ENCODE measurements at regions not wholly inside any gene's neighbourhood (a gene's known extent, or its start where the extent isn't known, plus 50 kb on each side); places are given as distances from the start of the nearest gene placed in this dataset.

DNA sequence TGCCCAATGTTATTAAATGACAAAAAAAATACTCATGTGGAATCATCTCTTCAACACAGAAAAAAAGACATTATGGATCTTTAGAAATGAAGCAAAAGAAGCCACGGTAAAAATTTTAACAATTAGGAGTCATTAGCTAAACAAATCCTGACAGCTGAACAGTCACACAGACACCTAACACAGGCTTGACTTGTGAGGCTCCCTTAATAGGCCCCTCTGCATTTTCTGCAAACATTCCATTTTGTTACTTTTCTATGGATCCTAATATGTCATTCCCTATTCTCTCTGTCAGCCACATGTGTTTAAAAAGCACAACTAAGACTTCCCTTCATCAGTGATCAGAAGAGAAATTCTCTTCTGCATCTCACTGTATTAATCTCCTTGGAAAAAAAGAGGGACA lies 1331.5 kb downstream of the CDH8 start (continued):
- TF ChIP-seq, protein P1, sequence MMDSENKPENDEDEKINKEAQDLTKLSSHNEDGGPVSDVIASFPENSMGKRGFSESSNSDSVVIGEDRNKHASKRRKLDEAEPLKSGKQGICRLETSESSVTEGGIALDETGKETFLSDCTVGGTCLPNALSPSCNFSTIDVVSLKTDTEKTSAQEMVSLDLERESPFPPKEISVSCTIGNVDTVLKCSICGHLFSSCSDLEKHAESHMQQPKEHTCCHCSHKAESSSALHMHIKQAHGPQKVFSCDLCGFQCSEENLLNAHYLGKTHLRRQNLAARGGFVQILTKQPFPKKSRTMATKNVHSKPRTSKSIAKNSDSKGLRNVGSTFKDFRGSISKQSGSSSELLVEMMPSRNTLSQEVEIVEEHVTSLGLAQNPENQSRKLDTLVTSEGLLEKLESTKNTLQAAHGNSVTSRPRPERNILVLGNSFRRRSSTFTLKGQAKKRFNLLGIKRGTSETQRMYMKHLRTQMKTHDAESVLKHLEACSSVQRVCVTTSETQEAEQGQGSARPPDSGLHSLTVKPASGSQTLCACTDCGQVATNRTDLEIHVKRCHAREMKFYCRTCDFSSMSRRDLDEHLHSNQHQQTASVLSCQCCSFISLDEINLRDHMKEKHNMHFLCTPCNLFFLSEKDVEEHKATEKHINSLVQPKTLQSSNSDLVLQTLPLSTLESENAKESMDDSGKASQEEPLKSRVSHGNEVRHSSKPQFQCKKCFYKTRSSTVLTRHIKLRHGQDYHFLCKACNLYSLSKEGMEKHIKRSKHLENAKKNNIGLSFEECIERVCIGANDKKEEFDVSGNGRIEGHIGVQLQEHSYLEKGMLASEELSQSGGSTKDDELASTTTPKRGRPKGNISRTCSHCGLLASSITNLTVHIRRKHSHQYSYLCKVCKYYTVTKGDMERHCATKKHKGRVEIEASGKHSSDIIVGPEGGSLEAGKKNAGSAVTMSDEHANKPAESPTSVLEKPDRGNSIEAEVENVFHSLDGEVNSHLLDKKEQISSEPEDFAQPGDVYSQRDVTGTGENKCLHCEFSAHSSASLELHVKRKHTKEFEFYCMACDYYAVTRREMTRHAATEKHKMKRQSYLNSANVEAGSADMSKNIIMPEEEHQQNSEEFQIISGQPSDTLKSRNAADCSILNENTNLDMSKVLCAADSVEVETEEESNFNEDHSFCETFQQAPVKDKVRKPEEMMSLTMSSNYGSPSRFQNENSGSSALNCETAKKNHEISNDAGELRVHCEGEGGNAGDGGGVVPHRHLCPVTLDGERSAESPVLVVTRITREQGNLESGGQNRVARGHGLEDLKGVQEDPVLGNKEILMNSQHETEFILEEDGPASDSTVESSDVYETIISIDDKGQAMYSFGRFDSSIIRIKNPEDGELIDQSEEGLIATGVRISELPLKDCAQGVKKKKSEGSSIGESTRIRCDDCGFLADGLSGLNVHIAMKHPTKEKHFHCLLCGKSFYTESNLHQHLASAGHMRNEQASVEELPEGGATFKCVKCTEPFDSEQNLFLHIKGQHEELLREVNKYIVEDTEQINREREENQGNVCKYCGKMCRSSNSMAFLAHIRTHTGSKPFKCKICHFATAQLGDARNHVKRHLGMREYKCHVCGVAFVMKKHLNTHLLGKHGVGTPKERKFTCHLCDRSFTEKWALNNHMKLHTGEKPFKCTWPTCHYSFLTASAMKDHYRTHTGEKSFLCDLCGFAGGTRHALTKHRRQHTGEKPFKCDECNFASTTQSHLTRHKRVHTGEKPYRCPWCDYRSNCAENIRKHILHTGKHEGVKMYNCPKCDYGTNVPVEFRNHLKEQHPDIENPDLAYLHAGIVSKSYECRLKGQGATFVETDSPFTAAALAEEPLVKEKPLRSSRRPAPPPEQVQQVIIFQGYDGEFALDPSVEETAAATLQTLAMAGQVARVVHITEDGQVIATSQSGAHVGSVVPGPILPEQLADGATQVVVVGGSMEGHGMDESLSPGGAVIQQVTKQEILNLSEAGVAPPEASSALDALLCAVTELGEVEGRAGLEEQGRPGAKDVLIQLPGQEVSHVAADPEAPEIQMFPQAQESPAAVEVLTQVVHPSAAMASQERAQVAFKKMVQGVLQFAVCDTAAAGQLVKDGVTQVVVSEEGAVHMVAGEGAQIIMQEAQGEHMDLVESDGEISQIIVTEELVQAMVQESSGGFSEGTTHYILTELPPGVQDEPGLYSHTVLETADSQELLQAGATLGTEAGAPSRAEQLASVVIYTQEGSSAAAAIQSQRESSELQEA (IDR thresholded peaks at IDR 0.05; ENCODE audit: low read depth), result no peak
- TF ChIP-seq THRAP3 (IDR thresholded peaks at IDR 0.05; ENCODE audit: borderline replicate concordance) (no peak), POU5F1 (IDR thresholded peaks at IDR 0.05; ENCODE audit: borderline replicate concordance, low read depth, low read length, partially characterized antibody) (no peak)

DNA sequence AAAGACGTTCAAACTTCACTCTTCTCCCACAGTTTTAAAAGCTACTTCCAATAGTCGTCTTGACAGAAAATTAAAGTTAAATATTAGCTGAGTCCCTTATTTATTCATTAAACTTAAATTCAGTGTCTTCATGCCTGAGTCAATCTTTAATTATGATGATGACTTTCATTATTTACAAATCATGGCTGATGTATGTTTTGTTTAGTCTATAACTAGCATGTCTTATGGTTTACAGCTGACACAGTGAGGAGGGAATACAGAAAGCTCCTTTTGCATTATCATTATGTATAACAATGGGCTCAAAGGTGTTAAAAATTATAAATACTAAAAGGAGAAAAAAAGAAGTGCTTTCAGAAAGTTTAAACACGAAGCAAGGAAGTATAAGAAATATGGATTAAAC lies 1333.1 kb downstream of the CDH8 start:
- no peak for ATAC-seq
- Histone ChIP-seq H3K9ac (ENCODE audit: insufficient read depth in 1 of 2, low read depth in 2 of 2, low read length in 2 of 2) (no peak overlapping the region), H3K27ac (ENCODE audit: extremely low read depth, low read depth, low read length) (no peak overlapping the region), H3K4me2 (ENCODE audit: insufficient read depth, low read length) (no peak overlapping the region), H3K79me2 (ENCODE audit: control insufficient read depth, insufficient read depth, low read length) (no peaks in the 10 kb centered on the region), H3K4me1 (replicated peaks in 1 of 2; ENCODE audit: control insufficient read depth in 2 of 2, insufficient read depth in 2 of 2, low read length in 2 of 2) (no peaks in the 10 kb centered on the region), H3K36me3 (ENCODE audit: control insufficient read depth, insufficient read depth, low read length) (no peaks in the 10 kb centered on the region), H3K9me3 (replicated peaks; ENCODE audit: control insufficient read depth, insufficient read depth, low read depth, low read length) (no peaks in the 10 kb centered on the region), H4K20me1 (replicated peaks; ENCODE audit: control insufficient read depth, insufficient read depth, low read length) (no peaks in the 10 kb centered on the region), H3K27me3 (ENCODE audit: control insufficient read depth in 2 of 2, insufficient read depth in 2 of 2, low read length in 2 of 2) (no peaks in the 10 kb centered on the region), H3K4me3 (no peak overlapping the region), H3K9me1 (ENCODE audit: control insufficient read depth, insufficient read depth, low read length) (no peaks in the 10 kb centered on the region), H2AFZ (ENCODE audit: low read depth, low read length) (no peak overlapping the region)
- WGBS (ENCODE audit: insufficient coverage, low coverage, missing lambda C conversion rate), result 0% methylated on average over 3 of the region's 3 CpGs
- intact Hi-C loops (cut with micrococcal nuclease) (no loop called here), in situ Hi-C loops (cut with MboI) (no loop called here)
- FAIRE-seq, result no peak
- ChIA-PET POLR2A (no interaction called here), CTCF (ENCODE audit: low intra/inter-chr PET ratio) (no interaction called here)
- no peak for DNase-seq (ENCODE audit: extremely low read depth in 1 of 4, low spot score in 3 of 4)
- no TSS peak for BruUV-seq (replicated peaks)
- TF ChIP-seq HMG20B (CRISPR knock-in tag; IDR thresholded peaks at IDR 0.05) (no peak), SETDB1 (IDR thresholded peaks at IDR 0.05; ENCODE audit: low read length) (no peak), ZNF444 (CRISPR knock-in tag; IDR thresholded peaks at IDR 0.05) (no peak), PHB2 (IDR thresholded peaks at IDR 0.05; ENCODE audit: low read depth) (no peak), NR2C2 (CRISPR knock-in tag; IDR thresholded peaks at IDR 0.05) (no peak), NR2C2 (tag; IDR thresholded peaks at IDR 0.05) (no peak), BDP1 (IDR thresholded peaks at IDR 0.05; ENCODE audit: insufficient read depth, insufficient read length) (no peak), CBX3 (IDR thresholded peaks at IDR 0.05; ENCODE audit: borderline replicate concordance in 1 of 2, low read length in 2 of 2) (no peak)
- TF ChIP-seq, protein P2, sequence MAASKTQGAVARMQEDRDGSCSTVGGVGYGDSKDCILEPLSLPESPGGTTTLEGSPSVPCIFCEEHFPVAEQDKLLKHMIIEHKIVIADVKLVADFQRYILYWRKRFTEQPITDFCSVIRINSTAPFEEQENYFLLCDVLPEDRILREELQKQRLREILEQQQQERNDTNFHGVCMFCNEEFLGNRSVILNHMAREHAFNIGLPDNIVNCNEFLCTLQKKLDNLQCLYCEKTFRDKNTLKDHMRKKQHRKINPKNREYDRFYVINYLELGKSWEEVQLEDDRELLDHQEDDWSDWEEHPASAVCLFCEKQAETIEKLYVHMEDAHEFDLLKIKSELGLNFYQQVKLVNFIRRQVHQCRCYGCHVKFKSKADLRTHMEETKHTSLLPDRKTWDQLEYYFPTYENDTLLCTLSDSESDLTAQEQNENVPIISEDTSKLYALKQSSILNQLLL (CRISPR knock-in tag; IDR thresholded peaks at IDR 0.05; ENCODE audit: borderline replicate concordance), result no peak
